Stimulated activated CD8-positive, alpha-beta memory T cell treated with anti-CD3 and anti-CD28 coated beads, Interleukin-12 subunit alpha, Interleukin-12 subunit beta, amount 100 ng/mL, for 4 hours (primary cell): ENCODE measurements at regions not wholly inside any gene's neighbourhood (a gene's known extent, or its start where the extent isn't known, plus 50 kb on each side); places are given as distances from the start of the nearest gene placed in this dataset.

Experiments
- DNase-seq: peaks from one replicate; pipeline ENCODE4 v3.0.0-alpha.2; 2020; ENCODE audit warnings: low read depth

DNA sequence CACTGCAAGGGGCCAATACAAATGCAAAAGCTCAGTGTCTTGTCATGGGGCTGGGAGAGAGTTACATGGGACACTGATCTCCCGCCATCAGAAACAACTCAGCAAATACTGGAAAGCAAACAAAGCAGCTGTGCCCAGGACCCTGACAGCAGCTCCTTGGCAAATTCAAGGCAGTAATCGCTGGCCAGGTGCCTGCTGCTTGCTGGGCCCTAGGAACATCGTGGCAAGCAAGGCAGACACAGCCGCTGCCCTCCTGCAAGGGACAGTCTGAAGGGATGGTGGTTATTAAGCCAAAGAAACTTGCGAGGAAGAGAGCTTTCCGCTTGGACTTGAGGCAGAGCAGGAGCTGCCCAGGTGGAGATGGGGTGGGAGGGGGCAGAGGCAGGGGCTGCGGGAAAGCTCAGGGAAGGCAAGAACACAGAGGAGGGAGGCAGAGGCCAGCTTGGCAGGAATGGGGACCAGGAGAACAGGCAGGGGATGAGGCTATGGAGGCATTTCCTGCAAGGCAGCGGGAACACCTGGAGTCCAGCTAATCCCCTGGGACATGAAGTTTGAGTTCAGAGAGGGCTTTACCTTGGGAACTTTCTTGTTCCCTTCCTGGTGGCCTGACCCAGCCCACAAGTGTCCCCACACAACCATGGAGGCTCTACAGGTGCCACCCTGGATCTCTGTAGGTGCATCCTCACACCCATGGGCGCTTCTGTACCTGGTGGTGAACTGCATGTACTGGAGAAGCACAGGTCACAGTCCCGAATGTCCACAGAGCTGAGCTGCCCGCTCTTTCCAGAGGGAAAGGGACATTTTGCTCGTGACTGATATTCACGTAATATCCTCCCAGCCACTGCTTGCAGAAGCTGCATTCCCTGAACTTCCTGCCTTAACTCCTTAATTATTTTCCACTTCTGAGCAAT, 78.7 kb upstream of the ATP2B2 start:
- no peak for DNase-seq

DNA sequence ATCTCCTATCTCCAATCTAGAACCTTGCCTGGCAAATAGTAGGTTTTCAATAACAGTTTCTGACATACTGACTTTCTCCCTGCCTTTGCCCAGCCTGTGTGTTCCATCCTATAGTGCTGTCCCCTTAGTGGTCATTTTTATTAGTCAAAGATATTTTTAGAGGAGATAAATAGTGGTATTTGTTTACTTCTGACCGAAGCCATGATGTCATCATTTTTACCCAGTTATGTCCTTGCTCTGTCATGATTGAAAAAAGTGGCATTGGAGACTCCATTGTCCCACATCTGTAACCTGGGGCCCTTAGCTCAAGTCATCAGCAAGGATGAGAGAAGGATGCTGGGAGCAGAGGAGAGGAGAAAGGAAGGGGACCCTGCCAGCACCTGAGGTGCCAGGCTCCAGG, 80.6 kb upstream of the ATP2B2 start:
- no peak for DNase-seq

DNA sequence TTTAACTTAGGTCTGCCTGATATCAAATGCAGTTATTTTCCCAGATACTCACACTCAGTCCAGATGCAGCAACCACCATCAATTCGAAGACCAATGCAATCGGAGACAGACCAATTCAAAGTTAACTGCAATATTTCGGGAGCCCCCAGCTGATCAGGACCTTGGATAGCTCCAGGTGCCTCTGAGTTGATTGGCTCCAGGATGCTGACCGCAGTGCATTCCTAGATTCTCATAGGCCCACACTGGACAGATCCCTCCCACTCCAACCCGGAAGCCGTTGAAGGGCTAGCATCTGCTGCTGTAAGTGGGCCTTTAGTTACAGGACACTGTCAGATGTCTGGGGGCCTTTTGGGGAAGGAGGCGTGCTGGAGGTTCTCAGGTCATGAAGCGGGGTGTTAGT, 89.5 kb upstream of the ATP2B2 start:
- DNase-seq, result no peak

- DNase-seq, result no peak
Measured at GRCh38 chr3:10596746-10597448, 91.5 kb upstream of the ATP2B2 start.

- no peak for DNase-seq
Measured at GRCh38 chr3:10597733-10598132, 92.3 kb upstream of the ATP2B2 start.

DNA sequence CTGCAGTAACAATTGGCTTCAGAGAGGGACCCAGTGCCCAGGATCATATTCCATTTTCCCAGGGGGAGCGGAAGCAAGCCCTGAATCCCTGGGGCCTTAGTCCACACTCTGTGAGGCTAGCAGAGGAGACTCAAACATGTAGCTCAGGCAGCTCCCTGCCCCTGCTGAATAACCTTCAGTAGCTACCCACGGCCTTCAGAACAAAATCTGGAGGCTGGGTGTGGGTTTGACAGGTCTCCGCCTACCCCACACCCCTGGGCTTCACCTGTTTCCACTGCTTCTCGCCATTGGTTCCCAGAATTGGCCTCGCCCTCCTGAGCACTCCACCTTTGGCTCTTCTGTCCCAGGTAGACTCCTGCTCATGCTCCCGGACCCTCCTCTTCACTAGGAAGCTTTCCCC, 93.6 kb upstream of the ATP2B2 start:
- no peak for DNase-seq

DNA sequence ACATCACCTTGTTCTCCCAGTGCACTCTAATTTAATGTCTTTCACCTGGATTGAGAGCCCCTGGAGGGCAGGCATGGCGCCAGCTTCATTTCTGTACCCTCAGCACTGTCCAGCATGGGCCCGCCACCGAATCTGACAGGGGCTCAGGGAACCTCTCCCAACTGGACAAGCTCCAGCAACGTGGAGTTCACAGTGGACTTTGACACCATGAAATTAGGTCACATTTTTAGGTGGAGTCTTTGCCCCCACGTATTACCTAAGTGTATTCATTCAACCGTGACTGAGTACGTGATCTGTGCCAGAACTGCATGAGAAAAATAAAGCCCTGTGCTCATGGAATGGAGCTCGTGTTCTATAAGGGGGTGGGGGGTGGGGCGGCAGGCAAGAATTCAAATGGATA, 94.1 kb upstream of the ATP2B2 start:
- no peak for DNase-seq

DNA sequence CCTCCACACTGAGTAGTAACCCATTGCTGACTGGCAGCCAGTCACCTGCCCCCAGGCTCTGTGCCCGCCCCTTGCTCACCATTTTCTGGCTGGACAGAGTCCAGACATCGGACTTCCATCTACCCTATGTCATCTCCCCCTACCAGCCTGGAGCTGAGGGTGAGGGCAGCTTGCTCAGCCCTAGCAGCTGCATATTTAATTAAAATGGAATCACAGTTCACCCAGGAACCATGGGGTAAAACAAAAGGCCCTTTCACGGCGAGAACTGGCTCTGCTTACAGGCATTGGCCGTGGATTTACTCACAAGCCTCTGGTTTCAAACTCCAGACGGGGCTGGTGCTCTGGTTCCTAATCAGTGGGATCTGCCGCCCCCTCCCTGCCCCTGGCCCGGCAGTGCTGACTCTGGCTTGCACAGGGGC, 94.9 kb upstream of the ATP2B2 start:
- DNase-seq, result no peak

DNA sequence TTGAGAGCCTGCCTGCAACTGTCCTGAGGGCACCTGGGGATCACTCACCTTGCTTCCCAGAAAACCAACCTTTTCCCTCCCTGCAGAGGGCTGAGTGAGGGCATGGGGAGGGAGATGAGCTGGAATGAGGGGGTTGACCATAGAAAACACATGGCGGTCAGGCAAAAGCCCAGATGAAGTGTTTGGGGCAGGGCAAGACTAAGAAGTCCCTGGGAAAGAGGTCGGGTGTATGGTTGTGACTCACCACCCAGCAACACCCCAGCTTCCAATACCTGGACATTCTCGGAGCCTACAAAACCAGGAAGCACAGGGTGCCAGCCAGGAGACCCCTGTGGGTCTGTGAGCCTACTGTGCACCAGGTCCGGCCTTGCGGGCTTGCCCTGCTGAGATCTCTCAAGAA, 95.3 kb upstream of the ATP2B2 start:
- DNase-seq, result no peak

- no peak for DNase-seq
Measured at GRCh38 chr3:10601151-10601856, 95.9 kb upstream of the ATP2B2 start.

GRCh38 chr3:10601857-10602230, 96.5 kb upstream of the ATP2B2 start:
- DNase-seq, result no peak

DNA sequence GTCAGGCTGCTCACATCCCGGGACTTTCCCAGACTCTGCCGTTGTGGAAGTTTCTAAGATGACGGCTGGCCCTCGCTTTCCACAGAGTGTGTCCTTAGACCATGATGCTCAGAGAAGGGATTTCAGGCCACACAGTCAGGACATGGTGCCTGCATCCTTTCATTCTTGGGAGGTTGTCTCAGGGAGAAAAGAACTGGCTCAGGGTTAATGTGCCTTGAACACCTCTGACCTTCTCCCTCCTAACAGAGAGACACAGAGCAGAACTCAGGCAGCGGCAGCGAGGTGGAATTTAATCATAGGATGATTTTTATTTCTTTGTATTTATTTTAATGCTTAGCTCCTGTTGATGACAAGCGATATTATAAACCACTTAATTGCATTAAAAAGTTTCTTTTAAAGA, 96.9 kb upstream of the ATP2B2 start:
- no peak for DNase-seq

DNA sequence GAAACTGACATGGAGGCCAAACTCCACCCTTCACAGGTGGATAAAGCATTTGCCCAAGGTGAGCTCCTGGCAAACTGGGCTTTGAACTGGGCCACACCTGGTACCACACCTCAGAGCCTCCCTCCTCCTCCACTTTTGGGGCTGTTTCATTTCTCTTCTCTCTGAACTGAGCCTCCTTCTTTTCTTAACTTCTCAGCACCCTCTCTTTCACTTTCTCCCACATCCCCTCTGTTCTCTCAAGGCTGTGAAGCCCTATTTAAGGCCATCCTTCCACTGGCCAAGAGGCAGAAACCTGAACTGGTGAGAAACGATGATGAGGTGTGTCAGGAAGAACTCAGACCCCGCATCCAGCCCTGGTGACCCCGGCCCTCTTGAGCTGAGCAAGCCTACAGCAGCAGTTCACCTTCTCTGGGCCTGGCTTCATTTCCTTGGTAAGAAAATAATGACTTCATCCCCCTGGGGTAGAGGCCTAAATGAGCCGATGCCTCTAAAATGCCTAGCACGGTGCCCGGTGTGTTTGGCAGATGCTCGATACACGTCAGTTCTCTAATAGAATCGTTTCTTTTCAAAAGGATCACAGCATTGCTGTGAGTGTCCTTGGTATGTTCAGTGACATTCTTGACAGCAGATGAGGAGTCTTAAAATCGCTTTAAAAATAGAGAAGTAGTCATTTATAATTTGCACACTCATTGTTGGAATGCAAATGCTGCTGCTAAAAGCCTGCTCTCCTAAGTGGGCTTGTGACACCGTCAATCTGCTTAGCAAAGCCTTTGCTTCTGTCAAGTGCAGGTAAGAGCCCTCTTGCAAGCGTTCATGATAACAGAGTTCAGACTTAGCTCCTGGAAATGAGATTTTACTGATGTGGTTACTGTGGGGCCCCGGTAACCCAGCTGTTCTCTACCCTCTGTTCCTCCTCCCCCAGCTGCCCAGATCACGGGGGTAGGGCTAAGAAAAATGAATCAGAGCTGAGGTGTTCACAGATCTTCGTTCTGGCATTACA, 97.7 kb upstream of the ATP2B2 start:
- DNase-seq, result peak; percentile 19

GRCh38 chr3:10609134-10609533, 103.7 kb upstream of the ATP2B2 start:
- no peak for DNase-seq

DNA sequence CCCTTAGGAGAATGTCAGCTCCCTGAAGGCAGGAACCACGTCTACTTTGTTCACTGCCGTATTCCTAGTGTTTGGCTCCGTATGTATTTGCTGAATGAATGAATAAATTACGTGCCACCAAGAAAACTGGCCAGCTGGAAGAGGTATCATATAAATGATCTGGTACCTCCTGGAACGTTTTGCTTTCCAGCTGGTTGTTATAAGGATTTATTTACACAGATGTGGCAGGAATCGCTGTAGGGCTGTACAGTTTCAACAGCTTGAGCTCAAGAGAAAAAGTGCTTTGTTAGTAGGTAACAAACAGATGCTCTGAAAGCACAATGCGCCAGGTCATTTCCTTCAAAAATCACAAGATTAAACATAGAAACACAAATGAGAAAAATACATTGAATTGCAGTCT, 108.8 kb upstream of the ATP2B2 start:
- DNase-seq, result no peak

- DNase-seq, result no peak
Measured at GRCh38 chr3:10615715-10616114, 110.3 kb upstream of the ATP2B2 start.

DNA sequence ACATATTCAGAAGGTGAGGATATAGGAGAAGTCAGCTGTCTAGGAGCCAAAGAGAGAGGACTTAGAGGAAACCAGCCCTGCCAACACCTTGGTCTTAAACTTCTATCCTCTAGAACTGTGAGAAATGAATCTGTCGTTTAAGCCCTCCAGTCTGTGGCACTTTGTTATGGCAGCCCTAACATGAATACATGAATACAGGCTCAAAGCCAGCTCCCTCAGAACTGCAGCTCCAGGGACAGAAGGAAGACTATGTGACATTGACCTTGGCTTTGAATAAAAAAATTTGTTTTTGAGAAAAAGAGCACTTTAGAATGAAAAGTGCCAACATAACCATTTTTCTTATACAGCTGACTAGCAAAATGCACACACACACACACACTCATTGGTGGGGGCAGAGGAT, 110.9 kb upstream of the ATP2B2 start:
- no peak for DNase-seq

DNA sequence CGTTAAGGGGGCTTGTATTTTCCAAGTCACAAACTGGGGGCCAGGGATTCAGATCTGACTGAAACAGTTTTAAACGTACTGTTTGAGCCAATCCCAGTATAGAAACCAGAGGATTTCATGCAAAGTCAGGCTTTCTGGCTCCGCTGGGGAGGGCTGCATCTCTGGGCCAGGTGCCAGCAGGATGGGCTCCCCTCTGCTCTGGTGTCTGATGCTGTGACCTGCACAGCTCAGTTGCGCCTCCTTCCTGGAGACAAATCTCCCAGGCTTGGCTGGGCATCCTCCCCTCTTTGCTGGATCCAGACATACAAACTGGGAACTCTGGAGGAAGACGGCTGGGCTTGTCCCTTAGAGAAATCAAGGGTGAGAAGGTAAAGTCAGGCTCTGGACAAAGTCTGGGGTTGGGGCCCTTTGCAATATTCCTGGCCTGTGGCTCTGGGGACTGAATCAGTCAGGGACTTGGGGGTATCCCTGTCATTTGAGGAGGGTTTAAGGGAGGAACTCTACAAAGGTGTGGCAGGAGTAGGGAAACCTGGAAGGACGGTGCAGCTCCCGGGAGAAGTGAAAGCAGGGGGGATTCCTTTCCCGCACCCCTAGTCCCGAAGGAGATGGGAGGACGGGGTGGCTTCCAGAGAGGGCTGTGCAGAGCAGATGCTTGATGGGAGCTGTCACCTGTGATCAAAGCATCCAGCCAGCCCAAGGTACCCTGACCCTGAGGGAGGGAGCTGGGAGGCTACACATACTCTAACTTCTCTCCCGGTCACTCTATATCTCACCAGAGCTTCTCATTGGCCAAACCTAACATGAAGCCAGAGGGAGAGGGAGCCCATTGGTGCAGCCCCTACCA, 114.8 kb upstream of the ATP2B2 start:
- no peak for DNase-seq

DNA sequence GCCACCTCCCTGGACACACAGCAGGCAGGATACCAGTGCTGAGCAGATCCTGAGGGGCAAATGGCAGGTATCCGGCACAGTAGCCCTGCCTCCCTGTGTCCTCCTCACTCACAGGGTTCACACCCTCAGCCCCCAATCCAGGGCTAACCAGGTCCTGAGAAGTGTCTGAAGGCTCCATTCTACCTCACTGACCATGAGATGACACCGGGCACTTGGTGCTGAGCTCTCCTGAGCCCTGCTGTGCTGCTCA, 115.4 kb upstream of the ATP2B2 start:
- DNase-seq, result no peak

- DNase-seq, result no peak
Measured at GRCh38 chr3:10623578-10624275, 118.3 kb upstream of the ATP2B2 start.
